Spinal cord (tissue), 9 donors: ENCODE measurements at regions not wholly inside any gene's neighbourhood (a gene's known extent, or its start where the extent isn't known, plus 50 kb on each side); places are given as distances from the start of the nearest gene placed in this dataset.
A peak's percentile ranks its signal among the peaks of the same experiment; 100 is the strongest.

Experiments used
- DNase-seq, 6 donors: peaks; one replicate each; pipeline versions ENCODE4 v3.0.0 to v3.0.0-alpha.2; 2013 to 2015; ENCODE audit warnings: low spot score in 6 of 6, low read depth in 4 of 6
- H3K27ac ChIP-seq: one replicate; pipeline ENCODE4 v1.5.1; 2013; ENCODE audit warnings: low read depth, low read length, control low read depth
- H3K27me3 ChIP-seq: one replicate; pipeline ENCODE4 v1.6.1; 2013; ENCODE audit warnings: low read length; ENCODE audit not compliant: control insufficient read depth, insufficient read depth
- H3K36me3 ChIP-seq: one replicate; pipeline ENCODE4 v1.6.1; 2013; ENCODE audit warnings: low read length; ENCODE audit not compliant: control insufficient read depth, insufficient read depth
- H3K4me1 ChIP-seq: one replicate; pipeline ENCODE4 v1.6.1; 2013; ENCODE audit warnings: low read length; ENCODE audit not compliant: control insufficient read depth, insufficient read depth
- H3K4me3 ChIP-seq: one replicate; pipeline ENCODE4 v1.5.1; 2013; ENCODE audit warnings: low read depth, low read length, control low read depth
- H3K9me3 ChIP-seq: one replicate; pipeline ENCODE4 v1.6.1; 2013; ENCODE audit warnings: low read length; ENCODE audit not compliant: control insufficient read depth, insufficient read depth
- WGBS: methylation state at CpG from one replicate; pipeline ENCODE4 v1.1.5; 2013; ENCODE audit warnings: missing lambda C conversion rate; ENCODE audit not compliant: insufficient coverage; 5-methylcytosine and 5-hydroxymethylcytosine counted together
- donor health status: healthy.

DNA sequence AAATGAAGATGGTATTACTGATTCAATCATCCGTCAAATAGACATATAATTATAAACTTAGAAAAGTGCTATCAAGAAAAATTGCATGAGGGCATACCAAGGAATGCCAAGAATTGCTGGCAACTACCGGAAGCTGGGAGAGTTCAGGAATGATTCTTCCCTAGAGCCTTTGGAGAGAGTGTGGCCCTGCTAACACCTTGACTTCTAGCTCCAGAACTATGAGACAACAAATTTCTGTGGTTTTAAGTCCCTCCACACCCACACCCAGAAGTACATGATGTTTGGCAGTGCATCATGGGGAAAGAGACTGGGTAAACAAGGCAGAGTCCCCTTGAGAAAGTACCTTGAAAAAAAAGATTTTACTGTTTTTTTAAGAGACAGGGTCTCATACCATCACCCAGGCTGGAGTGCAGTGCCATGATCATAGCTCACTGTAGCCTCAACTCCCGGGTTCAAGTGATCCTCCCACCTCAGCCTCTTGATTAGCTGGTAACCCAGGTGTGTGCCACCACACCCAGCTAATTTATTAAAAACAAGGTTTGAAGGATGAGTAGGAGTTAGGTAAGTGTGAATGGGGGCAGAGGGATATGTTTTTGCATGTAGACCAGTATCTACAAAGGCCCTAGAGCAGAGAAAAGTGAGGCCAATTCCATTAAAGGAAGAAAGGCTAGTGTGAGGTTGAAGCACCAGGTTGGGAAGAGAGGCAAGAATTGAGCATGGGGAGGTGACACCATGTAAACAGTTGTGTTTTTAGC is 53.1 kb downstream of the GSX2 start:
- no peak for DNase-seq
- Histone ChIP-seq H3K27ac (no peak overlapping the region), H3K36me3 (no peaks in the 10 kb centered on the region), H3K4me1 (no peaks in the 10 kb centered on the region), H3K4me3 (no peak overlapping the region), H3K27me3 (no peaks in the 10 kb centered on the region), H3K9me3 (peaks cover 2% of the 10 kb centered on the region)
- WGBS = no CpG with 5 or more reads among the region's 3 CpGs

GRCh38 chr4:54155936-54156335 is 56.0 kb downstream of the GSX2 start:
- Histone ChIP-seq H3K27me3 (no peaks in the 10 kb centered on the region), H3K27ac (no peak overlapping the region), H3K9me3 (peaks cover 2% of the 10 kb centered on the region), H3K4me1 (no peaks in the 10 kb centered on the region), H3K36me3 (no peaks in the 10 kb centered on the region), H3K4me3 (no peak overlapping the region)
- DNase-seq = no peak
- WGBS = no CpG with 5 or more reads among the region's 1 CpG

GRCh38 chr4:54157606-54158005 is 57.6 kb downstream of the GSX2 start:
- Histone ChIP-seq H3K27ac (no peak overlapping the region), H3K27me3 (no peaks in the 10 kb centered on the region), H3K36me3 (no peaks in the 10 kb centered on the region), H3K4me1 (no peaks in the 10 kb centered on the region), H3K4me3 (no peak overlapping the region), H3K9me3 (peaks cover 3% of the 10 kb centered on the region)
- no peak for DNase-seq

GRCh38 chr4:54159543-54159942 is 59.6 kb downstream of the GSX2 start:
- Histone ChIP-seq H3K4me1 (no peaks in the 10 kb centered on the region), H3K9me3 (peaks cover 3% of the 10 kb centered on the region), H3K27me3 (no peaks in the 10 kb centered on the region), H3K36me3 (no peaks in the 10 kb centered on the region), H3K4me3 (no peak overlapping the region), H3K27ac (no peak overlapping the region)
- DNase-seq = no peak
- WGBS = no CpG with 5 or more reads among the region's 3 CpGs

GRCh38 chr4:54165011-54165410 is 64.1 kb upstream of the PDGFRA start:
- no peak overlapping the region for H3K27ac ChIP-seq
- 100% methylated on average over 4 of the region's 4 CpGs for WGBS

GRCh38 chr4:54165438-54165837 is 63.7 kb upstream of the PDGFRA start:
- H3K36me3 ChIP-seq = no peaks in the 10 kb centered on the region
- H3K4me1 ChIP-seq = no peaks in the 10 kb centered on the region
- no peak overlapping the region for H3K27ac ChIP-seq
- H3K27me3 ChIP-seq = no peaks in the 10 kb centered on the region
- no peak overlapping the region for H3K4me3 ChIP-seq
- DNase-seq = peak in 2 of 6 donors; percentile 2 to 47
- H3K9me3 ChIP-seq = peaks cover 1% of the 10 kb centered on the region

More at GRCh38 chr4:54165011-54165410, 64.1 kb upstream of the PDGFRA start:
- Histone ChIP-seq H3K27me3 (no peaks in the 10 kb centered on the region), H3K9me3 (peaks cover 1% of the 10 kb centered on the region), H3K4me1 (no peaks in the 10 kb centered on the region), H3K4me3 (no peak overlapping the region), H3K36me3 (no peaks in the 10 kb centered on the region)
- DNase-seq = no peak

GRCh38 chr4:54167508-54167907 is 61.6 kb upstream of the PDGFRA start:
- Histone ChIP-seq H3K27me3 (no peaks in the 10 kb centered on the region), H3K4me1 (no peaks in the 10 kb centered on the region), H3K9me3 (no peaks in the 10 kb centered on the region), H3K4me3 (no peak overlapping the region), H3K36me3 (no peaks in the 10 kb centered on the region), H3K27ac (no peak overlapping the region)
- DNase-seq = no peak
- no CpG with 5 or more reads among the region's 3 CpGs for WGBS

DNA sequence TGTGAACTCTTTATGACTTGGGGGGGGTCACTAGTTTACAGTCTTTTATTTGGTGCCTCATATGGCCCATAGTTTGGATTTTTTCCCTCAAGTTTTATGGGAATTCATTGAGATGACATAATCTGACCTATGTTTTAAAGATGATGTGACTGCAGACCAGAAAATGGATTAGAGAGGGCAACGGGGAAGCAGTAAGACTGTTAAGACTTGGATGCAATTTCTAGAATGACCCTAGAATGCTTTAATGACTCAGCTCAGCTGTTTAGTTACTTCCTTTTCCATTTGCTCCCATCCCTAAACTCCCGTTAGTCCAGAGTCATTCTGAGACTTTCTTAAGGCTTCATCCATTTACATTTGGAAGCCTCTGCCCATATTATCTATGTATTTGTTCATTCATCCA is 59.9 kb upstream of the PDGFRA start:
- no peaks in the 10 kb centered on the region for H3K27me3 ChIP-seq
- no peak overlapping the region for H3K27ac ChIP-seq
- H3K9me3 ChIP-seq = no peaks in the 10 kb centered on the region
- no peak for DNase-seq
- 80% methylated on average over 1 of the region's 2 CpGs for WGBS
- no peak overlapping the region for H3K4me3 ChIP-seq
- no peaks in the 10 kb centered on the region for H3K36me3 ChIP-seq
- no peaks in the 10 kb centered on the region for H3K4me1 ChIP-seq

DNA sequence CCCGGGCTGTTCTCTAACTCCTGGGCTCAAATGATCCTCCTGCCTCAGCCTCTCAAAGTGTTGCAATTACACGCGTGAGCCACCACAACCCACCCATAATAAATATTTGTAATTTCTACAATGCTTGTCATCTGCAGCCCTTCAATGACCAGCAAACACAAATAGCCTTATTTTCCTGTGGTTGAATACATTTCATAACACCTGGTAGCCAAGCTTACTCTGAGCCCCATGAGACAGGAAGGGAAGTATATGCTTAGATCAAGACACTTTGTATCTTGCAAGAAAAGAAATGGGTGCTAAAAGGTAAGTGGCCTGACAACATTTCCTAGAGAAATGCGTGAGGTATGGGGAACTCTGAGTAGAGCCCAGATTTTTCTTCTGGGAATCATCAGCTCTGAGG is 56.9 kb upstream of the PDGFRA start:
- Histone ChIP-seq H3K27me3 (no peaks in the 10 kb centered on the region), H3K36me3 (no peaks in the 10 kb centered on the region), H3K9me3 (no peaks in the 10 kb centered on the region), H3K27ac (no peak overlapping the region), H3K4me3 (no peak overlapping the region), H3K4me1 (no peaks in the 10 kb centered on the region)
- WGBS = 90% methylated on average over 2 of the region's 4 CpGs
- no peak for DNase-seq

- 87% methylated on average over 2 of the region's 4 CpGs for whole genome bisulfite sequencing
- no peaks in the 10 kb centered on the region for H3K9me3 ChIP-seq
- no peaks in the 10 kb centered on the region for H3K36me3 ChIP-seq
- no peaks in the 10 kb centered on the region for H3K27me3 ChIP-seq
- no peak overlapping the region for H3K27ac ChIP-seq
- no peak for DNase-seq
- H3K4me1 ChIP-seq = no peaks in the 10 kb centered on the region
- H3K4me3 ChIP-seq = no peak overlapping the region
These were observed 55.7 kb upstream of the PDGFRA start for GRCh38 chr4:54173281-54173912.
